K562 (cell line): ENCODE measurements at regions not wholly inside any gene's neighbourhood (a gene's known extent, or its start where the extent isn't known, plus 50 kb on each side); places are given as distances from the start of the nearest gene placed in this dataset.
A peak's percentile ranks its signal among the peaks of the same experiment; 100 is the strongest.

Source experiments
- ATAC-seq: fragments of 200-7000 bp; cut with Tn5 transposase; 3 replicates; pipeline ENCODE4 v1.9.1; 2020; ENCODE audit warnings: moderate library complexity
- BruUV-seq: library from RNA; stranded (reverse); fragments of 400-500 nt; replicated peaks from 2 replicates; lab custom pipeline; 2021; lab: Mats Ljungman, UMichigan
- CTCF ChIA-PET: fragments of 300-600 bp; formaldehyde crosslinking; extraction: SDS; loops from one replicate; lab custom pipeline; 2021; ENCODE audit warnings: low intra/inter-chr PET ratio; lab: Yijun Ruan, JAX
- POLR2A ChIA-PET: fragments of 300-600, 350-650 bp; sonication (Branson Sonifier 250); formaldehyde crosslinking; extraction: SDS; loops from one replicate; lab custom pipeline; 2021; ENCODE audit warnings: antibody characterized with exemption, inconsistent platforms; lab: Yijun Ruan, JAX
- DNase-seq, 4 experiments: peaks; one replicate each; pipeline versions ENCODE4 v3.0.0 to v3.0.0-alpha.2; 2011 to 2018; ENCODE audit warnings: low spot score in 3 of 4, mixed read lengths in 3 of 4; ENCODE audit errors: extremely low read depth in 1 of 4
- FAIRE-seq: peaks from 2 replicates; lab custom pipeline; 2011; peaks lifted over from hg19 to GRCh38; lab: Jason Lieb, UNC
- H2AFZ ChIP-seq: 2 replicates; pipeline ENCODE4 v1.6.0; 2011; ENCODE audit warnings: low read depth, low read length, control low read depth, inconsistent platforms
- H3K27ac ChIP-seq: fragments of 200-600 bp; 3 replicates; pipeline ENCODE4 v1.8.0; 2011; ENCODE audit warnings: low read depth, mild to moderate bottlenecking, control low read depth, inconsistent platforms, low read length, moderate library complexity, mixed read lengths; ENCODE audit errors: extremely low read depth
- H3K27me3 ChIP-seq, 2 experiments: fragments of 300-600 bp in 1 of 2; 2 replicates in 1 of 2; 3 replicates in 1 of 2; pipeline versions ENCODE4 v1.6.0 to v1.8.0; 2011; ENCODE audit warnings: inconsistent platforms in 2 of 2, low read length in 2 of 2, mild to moderate bottlenecking in 1 of 2, mixed read lengths in 1 of 2, moderate library complexity in 1 of 2; ENCODE audit not compliant: control insufficient read depth in 2 of 2, insufficient read depth in 2 of 2
- H3K36me3 ChIP-seq: fragments of 300-600 bp; 3 replicates; pipeline ENCODE4 v1.8.0; 2011; ENCODE audit warnings: mild to moderate bottlenecking, low read length, inconsistent platforms; ENCODE audit not compliant: control insufficient read depth, insufficient read depth
- H3K4me1 ChIP-seq, 2 experiments: fragments of 200-600 bp in 1 of 2; replicated peaks in 1 of 2; 2 replicates in 1 of 2; 3 replicates in 1 of 2; pipeline versions ENCODE4 v1.5.1 to v1.8.0; 2011; ENCODE audit warnings: inconsistent platforms in 2 of 2, low read length in 2 of 2, mild to moderate bottlenecking in 1 of 2, mixed read lengths in 1 of 2, moderate library complexity in 1 of 2; ENCODE audit not compliant: control insufficient read depth in 2 of 2, insufficient read depth in 2 of 2
- H3K4me2 ChIP-seq: 2 replicates; pipeline ENCODE4 v1.6.1; 2011; ENCODE audit warnings: low read length, control low read depth, inconsistent platforms, mixed read lengths; ENCODE audit not compliant: insufficient read depth
- H3K4me3 ChIP-seq: fragments of 200-600 bp; sonication (generic), shearing (Covaris generic); 2 replicates; pipeline ENCODE4 v1.5.1; 2016; ENCODE audit warnings: control low read depth, inconsistent platforms
- H3K79me2 ChIP-seq: fragments of 200-600 bp; 3 replicates; pipeline ENCODE4 v1.8.0; 2011; ENCODE audit warnings: low read length, inconsistent platforms; ENCODE audit not compliant: control insufficient read depth, insufficient read depth
- H3K9ac ChIP-seq, 2 experiments: 2 replicates each; pipeline versions ENCODE4 v1.6.0 to v1.6.1; 2011; ENCODE audit warnings: low read depth in 2 of 2, low read length in 2 of 2, control low read depth in 1 of 2, inconsistent platforms in 1 of 2, mild to moderate bottlenecking in 1 of 2, mixed read lengths in 1 of 2; ENCODE audit not compliant: insufficient read depth in 1 of 2
- H3K9me1 ChIP-seq: one replicate; pipeline ENCODE4 v1.6.0; 2011; ENCODE audit warnings: inconsistent platforms, mild to moderate bottlenecking, low read length, moderate library complexity; ENCODE audit not compliant: control insufficient read depth, insufficient read depth
- H3K9me3 ChIP-seq: replicated peaks from 2 replicates; pipeline ENCODE4 v1.5.1; 2011; ENCODE audit warnings: low read depth, low read length, inconsistent platforms; ENCODE audit not compliant: control insufficient read depth, insufficient read depth
- H4K20me1 ChIP-seq: replicated peaks from 2 replicates; pipeline ENCODE4 v1.6.1; 2011; ENCODE audit warnings: low read length, inconsistent platforms, mixed read lengths; ENCODE audit not compliant: control insufficient read depth, insufficient read depth
- ARID2 ChIP-seq: fragments of 450-650 bp; IDR thresholded peaks from 2 replicates; pipeline ENCODE4 v1.6.1; 2017; ENCODE audit warnings: antibody characterized with exemption, mild to moderate bottlenecking
- ASH1L ChIP-seq: fragments of 450-650 bp; IDR thresholded peaks from 2 replicates; pipeline ENCODE4 v1.6.1; 2018; ENCODE audit warnings: borderline replicate concordance, mild to moderate bottlenecking, low read depth; ENCODE audit not compliant: partially characterized antibody
- CBX3 ChIP-seq, 2 experiments: IDR thresholded peaks; 1 replicate in 1 of 2; 2 replicates in 1 of 2; pipeline ENCODE4 v1.6.1; 2012; ENCODE audit warnings: inconsistent platforms in 2 of 2, low read length in 2 of 2, borderline replicate concordance in 1 of 2, control low read depth in 1 of 2
- CBX5 ChIP-seq: IDR thresholded peaks from 2 replicates; pipeline ENCODE4 v1.6.1; 2014; ENCODE audit warnings: low read depth, borderline replicate concordance
- CEBPB ChIP-seq: fragments of 450-650 bp; IDR thresholded peaks from 2 replicates; pipeline ENCODE4 v1.6.1; 2016; ENCODE audit warnings: missing genetic modification characterization, missing compliant biosample characterization
- DMBX1 ChIP-seq: fragments of 250-450 bp; sonication (Bioruptor Pico); IDR thresholded peaks from 2 replicates; pipeline ENCODE4 v1.8.0; 2022; ENCODE audit warnings: inconsistent platforms, mild to moderate bottlenecking, moderate library complexity, borderline replicate concordance
- HBP1 ChIP-seq: fragments of 450-650 bp; formaldehyde crosslinking; IDR thresholded peaks from 2 replicates; pipeline ENCODE4 v1.4.0; 2022; ENCODE audit warnings: missing genetic modification characterization
- TRIM28 ChIP-seq: fragments of 450-650 bp; IDR thresholded peaks from 2 replicates; pipeline ENCODE4 v1.6.1; 2017
- XRCC3 ChIP-seq: fragments of 450-650 bp; IDR thresholded peaks from 2 replicates; pipeline ENCODE4 v1.6.1; 2017; ENCODE audit warnings: mild to moderate bottlenecking, moderate library complexity
- ZFP36 ChIP-seq: fragments of 150-350 bp; IDR thresholded peaks from 2 replicates; pipeline ENCODE4 v1.6.1; 2018; ENCODE audit warnings: low read length, low read depth; ENCODE audit not compliant: partially characterized antibody
- WGBS: fragments of 100-300 bp; shearing (Covaris generic); methylation state at CpG from one replicate; pipeline ENCODE4 v1.1.6; 2016; ENCODE audit warnings: low coverage, mixed read lengths; ENCODE audit not compliant: insufficient coverage; ENCODE audit errors: missing lambda C conversion rate; 5-methylcytosine and 5-hydroxymethylcytosine counted together
- in situ Hi-C: fragments of 300-500 bp; cut with MboI; formaldehyde crosslinking; loops from 4 replicates; pipeline ENCODE4 v1.15.0; 2018; ENCODE audit warnings: inconsistent platforms, mixed read lengths
- intact Hi-C: fragments of 100-400 bp; cut with micrococcal nuclease; formaldehyde crosslinking; loops from 2 replicates; pipeline ENCODE4 v1.14.2; 2022

- peaks cover 3% of the 10 kb centered on the region; the same call in 1 of the 2 replicates for H3K9me3 ChIP-seq
- WGBS = 9% methylated on average over 5 of the region's 5 CpGs
- TF ChIP-seq HBP1 (CRISPR knock-in tag) (no peak), ARID2 (no peak), CEBPB (tag) (0 out of 2 replicates have a peak, but pooled peaks have one; percentile 27), XRCC3 (no peak), ASH1L (no peak), ZFP36 (peak; percentile 51), CBX5 (0 out of 2 replicates have a peak, but pooled peaks have one; percentile 49), CBX3 (IDR thresholded peaks at IDR 0.05; ENCODE audit: borderline replicate concordance in 1 of 2, low read length in 2 of 2) (peak in 1 of 2 experiments; percentile 42; a peak in 1 of 3 replicates), DMBX1 (CRISPR knock-in tag) (no peak), TRIM28 (peak; percentile 84; the same call in 1 of the 2 replicates)
Measured at GRCh38 chr6:10093282-10093681, 321.6 kb downstream of the TFAP2A start.

More at GRCh38 chr6:10093282-10093681, 321.6 kb downstream of the TFAP2A start:
- CTCF ChIA-PET = no interaction called here
- ATAC-seq (no peak), DNase-seq (no peak), FAIRE-seq (no peak)
- Histone ChIP-seq H4K20me1 (no peaks in the 10 kb centered on the region), H3K27ac (no peak overlapping the region), H3K9ac (no peak overlapping the region), H2AFZ (no peak overlapping the region), H3K4me2 (no peak overlapping the region), H3K9me1 (no peaks in the 10 kb centered on the region), H3K36me3 (no peaks in the 10 kb centered on the region), H3K79me2 (no peaks in the 10 kb centered on the region), H3K27me3 (no peaks in the 10 kb centered on the region), H3K4me1 (no peaks in the 10 kb centered on the region; a peak in 1 of 5 replicates), H3K4me3 (no peak overlapping the region)
- no TSS peak for BruUV-seq
- intact Hi-C loops = no loop called here
- POLR2A ChIA-PET = interaction anchor here (0.7 kb wide), 1 partner anchor 155 kb away, joined by 3 read pairs; no protein-coding TSS in a partner anchor
- in situ Hi-C loops = no loop called here
